NCI-H1930 (cell line): ENCODE measurements at regions not wholly inside any gene's neighbourhood (a gene's known extent, or its start where the extent isn't known, plus 50 kb on each side); places are given as distances from the start of the nearest gene placed in this dataset.
"Not testable (repeated sequence)": the region's sequence is repeated elsewhere in the genome, so short reads cannot be mapped to it uniquely, and the experiment has no call there.

Experiments used
- DNase-seq, 2 experiments: peaks; one replicate each; lab custom pipeline; 2025; lab: John Stamatoyannopoulos, UW

DNA sequence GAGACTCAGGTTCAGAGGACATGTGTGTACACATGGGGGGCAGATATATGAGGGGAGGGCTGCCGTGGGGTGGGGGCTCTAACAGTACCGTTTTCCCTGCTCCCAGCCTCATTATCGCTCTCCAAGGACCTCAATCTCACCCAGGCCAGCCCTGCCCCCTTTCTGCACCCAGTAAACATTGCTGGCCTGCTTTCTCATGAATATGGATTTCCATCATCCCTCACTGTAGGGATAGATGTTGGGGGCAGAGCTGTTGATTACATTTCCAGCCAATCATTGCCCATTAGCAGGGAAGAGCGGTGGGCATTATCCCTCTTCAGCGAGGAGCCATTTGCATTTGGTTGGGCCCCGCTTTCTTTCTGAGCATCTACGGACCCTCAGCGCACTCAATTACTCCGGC is 273.8 kb downstream of the RPS6KC1 start:
- no peak for DNase-seq

DNA sequence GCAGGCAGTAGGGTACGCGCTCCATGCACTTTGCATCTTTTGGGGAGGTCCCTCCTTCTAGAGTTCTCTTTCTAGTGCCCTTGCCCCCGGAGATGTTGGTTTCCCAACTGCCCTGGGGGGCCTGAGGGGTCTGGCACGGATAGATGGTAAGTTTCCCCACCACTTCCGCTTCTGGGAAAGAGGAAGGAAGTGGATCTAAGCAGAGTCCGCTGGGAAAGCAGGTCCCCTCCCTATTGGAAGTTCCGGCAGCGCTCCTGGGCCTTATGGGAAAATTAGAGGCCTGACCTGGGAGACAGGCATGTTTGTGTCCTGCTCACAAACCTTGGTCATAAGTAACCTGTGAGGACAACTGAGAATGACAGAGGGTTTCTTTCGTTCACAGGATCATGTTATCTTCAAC is 274.4 kb downstream of the RPS6KC1 start:
- DNase-seq: no peak

DNA sequence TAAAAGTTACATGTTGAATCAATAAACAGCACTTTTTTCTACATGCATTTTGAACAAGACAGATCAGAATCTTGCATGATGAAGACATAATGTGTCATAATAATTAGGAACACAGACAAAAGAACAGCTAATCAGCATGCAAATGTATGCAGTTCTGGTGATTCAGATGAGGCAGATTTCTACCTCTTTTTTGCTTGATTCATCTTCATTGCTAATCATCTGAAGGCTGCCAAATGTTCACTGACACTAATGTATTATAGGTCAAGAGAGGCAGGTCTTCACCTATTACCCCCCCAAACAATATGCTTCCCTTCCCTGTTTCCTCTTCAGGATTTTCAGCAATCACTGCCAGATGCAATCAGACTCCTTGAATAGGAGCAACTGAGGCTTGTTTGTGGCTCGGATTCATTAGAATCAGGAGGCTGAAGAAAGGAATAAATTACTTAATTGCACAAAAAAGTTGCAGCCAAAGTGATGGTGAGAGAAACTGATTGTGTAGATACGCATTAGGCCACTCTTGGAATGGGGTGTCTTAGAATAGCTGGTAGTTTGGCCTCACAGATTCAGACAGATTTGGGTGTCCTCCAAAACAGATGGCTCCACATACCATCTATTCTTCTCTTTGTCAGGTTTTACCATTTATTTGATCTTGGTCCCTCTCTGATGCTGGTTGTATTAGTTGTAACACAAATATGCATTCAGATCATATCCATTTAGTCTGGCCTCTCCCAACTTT is 275.4 kb downstream of the RPS6KC1 start:
- DNase-seq: no peak

- no peak for DNase-seq
These were observed 276.1 kb downstream of the RPS6KC1 start for GRCh38 chr1:213327017-213327667.

- no peak for DNase-seq
These were observed 278.5 kb downstream of the RPS6KC1 start for GRCh38 chr1:213329406-213330008.

DNA sequence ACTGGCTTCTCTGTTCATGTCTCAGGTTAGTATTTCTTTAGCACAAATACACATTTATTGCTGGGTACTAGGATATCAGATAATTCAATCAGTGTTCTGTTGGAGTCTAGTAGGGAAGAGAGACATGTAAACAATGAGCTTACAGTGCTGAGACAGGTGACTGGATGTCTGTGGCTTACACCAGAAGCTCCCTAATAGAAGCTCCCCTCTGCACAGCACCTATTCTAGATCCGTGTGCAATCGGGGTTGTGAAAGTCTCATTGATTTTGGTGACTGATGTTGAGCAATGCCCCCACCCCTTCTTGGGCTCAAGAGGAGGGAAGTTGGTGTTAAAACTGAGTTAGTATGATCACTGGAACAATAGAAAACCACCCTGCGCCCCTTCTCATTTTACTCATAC is 279.2 kb downstream of the RPS6KC1 start:
- no peak for DNase-seq

DNA sequence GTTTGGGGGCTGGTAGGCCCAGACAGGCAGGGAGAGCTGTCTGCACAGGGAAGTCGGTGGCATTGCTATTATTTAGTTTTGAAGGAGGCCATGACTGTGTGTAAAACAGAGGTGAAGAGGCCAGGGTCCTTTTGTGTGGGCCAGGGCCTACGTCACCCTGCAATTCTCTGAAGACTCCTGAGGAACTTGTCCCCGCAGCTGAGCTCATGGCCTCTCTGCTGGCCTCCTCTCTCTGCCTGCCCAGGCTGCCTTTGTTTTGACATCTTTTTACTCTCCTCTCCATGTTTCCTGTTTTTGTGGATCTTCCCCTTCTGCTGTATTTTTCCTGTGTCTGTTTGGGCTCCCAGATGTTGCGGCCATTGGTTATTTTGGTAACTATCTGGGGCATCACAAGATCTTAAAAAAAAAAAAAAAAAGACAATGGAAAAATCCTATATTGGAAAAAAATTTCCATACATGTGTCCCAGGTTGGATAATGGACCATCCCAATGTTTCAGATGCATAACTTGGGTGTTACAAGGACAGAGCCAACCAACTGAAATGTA is 280.7 kb downstream of the RPS6KC1 start:
- DNase-seq: no peak

DNA sequence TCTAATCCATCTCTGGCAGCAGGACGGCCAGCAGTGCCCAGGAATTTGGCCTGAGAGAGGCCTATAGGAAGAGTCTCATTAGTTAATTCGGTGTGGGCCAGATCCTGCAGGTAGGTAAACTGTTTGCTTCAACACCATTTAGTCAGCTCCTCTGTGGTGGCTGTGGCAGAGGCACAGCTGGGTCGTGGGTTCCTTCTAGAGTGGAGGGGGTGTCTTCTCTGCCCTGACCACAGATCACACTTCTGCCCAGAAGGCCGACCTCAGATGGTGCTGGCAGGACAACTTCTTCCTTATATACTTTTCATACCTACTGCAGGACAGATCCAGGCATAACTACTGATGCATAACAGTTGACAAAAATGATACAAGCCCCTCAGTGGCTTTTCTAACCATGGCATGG is 281.4 kb downstream of the RPS6KC1 start:
- DNase-seq: no peak

DNA sequence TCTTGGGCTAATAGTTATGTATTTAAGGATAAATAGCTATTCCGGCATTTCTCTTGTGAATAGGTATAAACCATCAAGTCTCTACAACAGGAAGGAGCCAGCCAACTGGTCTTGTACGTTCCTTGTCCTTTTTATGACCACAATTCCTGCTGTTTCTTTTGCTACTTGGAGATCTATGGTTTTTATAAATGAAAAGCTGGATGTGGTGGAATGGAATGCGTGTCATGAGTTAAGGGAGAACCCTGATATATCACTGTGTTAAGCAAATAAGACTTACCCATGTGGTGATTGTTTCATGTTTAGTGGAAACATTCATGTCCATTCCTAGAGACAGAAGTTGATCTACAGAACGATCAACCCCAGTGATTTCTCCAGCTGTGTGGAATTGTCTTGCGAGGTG is 282.1 kb downstream of the RPS6KC1 start:
- DNase-seq: no peak

DNA sequence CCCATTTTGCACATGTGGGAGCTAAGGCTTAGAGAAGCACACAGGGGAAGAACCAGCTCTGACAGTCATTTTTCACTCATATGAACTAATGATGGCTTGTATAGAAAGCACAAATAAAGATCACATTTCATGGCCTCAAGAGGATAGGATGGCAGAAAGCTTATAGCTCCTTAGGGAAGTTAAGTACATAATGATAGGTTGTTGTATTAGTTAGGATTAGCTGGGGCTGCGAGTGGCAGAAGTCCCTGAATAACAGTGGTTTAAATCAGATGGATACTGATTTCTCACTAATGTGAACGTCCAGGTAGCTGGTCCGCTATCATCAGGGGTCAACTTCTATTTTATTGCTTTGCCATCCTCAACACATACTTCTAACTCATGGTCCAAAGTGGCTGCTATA is 284.0 kb downstream of the RPS6KC1 start:
- DNase-seq: no peak

- DNase-seq: no peak
These were observed 286.1 kb downstream of the RPS6KC1 start for GRCh38 chr1:213337025-213337678.

DNA sequence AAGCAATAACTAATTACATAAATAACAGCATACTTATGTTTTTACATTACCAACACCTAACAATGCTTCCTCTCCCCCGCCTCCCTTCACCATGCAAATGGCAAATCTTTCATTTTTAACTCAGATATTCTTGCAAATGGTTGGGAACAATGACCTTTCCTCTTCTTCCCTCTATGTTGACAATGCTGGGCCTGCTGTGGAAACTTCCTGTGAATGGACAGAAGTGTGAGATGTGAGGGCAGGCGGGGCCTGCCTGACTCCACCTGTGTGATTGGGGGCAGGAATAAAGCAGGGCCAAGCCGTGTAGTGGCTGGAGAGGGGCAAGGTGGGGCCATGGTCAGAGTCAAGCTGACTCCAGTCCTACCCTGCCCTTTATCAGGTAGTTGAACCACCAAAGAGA is 289.6 kb downstream of the RPS6KC1 start:
- no peak for DNase-seq

DNA sequence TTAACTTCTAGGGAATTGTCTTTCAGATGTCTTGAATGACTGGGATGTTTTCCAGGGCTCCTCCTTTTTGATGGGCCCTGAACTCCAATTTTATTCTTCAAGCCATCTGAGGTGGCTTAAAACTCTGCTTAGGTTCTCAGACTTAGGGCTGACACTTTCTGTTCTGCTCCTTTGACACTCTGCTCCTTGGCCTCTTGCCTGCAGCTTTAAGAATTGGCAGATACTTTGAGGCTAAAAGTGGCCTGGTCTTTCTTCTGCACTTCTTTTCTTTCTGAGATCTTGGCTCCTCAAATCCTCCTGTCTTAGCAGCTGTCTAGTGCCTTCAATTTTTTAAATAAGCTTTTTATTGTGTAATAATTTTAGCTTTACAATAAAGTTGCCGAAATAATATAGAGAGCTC is 294.6 kb downstream of the RPS6KC1 start:
- DNase-seq: no peak

GRCh38 chr1:213357403-213357802 is 306.4 kb downstream of the RPS6KC1 start:
- no peak for DNase-seq

GRCh38 chr1:213358368-213358767 is 307.3 kb downstream of the RPS6KC1 start:
- DNase-seq: not testable (repeated sequence)

DNA sequence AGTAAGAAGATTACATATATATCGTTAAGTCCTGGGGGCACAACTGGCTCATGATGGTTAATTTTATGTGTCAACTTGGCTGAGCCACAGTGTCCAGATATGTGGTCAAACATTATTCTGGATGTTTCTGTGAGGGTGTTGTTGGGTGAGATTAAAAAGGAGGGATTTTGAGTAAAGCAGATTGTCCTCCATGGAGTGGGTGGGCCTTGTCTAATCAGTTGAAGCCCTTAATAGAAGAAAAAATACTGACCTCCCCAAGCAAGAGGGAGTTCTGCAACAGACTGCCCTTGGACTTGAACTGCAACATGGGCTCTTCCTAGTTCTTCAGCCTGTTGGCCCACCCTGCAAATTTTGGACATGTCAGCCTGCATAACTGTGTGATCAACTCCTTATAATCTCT is 311.6 kb downstream of the RPS6KC1 start:
- DNase-seq: no peak

DNA sequence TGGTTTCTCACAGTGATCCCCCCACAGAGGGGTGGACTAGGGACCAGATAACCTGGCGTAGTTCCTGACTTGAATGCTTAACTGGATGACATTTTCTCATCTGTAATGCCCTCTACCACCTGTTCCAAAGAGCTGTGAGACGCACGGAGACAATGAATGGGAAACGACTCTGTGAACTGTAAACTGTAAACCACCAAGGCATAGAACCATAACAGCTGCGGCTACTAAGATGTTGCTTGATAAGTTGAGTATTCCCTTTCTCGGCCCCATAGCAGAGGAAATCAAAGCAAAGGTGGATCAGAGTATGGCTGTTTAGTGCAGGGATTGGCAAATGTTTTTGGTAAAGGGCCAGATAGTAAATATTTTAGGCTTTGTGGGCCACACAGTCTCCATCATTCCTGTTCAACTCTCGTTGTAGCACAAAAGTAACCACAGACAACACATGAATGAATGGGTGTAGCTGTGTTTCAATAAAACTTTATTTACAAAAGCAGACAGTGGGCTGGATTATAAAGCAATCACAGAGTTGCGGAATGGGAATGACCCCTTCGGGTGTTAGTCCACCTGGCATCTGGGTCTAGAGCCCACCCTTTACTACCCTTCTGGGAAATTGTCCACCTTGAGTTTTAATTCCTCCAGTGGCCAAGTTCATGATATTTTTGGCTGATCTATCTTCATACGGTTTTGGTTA is 315.2 kb downstream of the RPS6KC1 start:
- DNase-seq: no peak

DNA sequence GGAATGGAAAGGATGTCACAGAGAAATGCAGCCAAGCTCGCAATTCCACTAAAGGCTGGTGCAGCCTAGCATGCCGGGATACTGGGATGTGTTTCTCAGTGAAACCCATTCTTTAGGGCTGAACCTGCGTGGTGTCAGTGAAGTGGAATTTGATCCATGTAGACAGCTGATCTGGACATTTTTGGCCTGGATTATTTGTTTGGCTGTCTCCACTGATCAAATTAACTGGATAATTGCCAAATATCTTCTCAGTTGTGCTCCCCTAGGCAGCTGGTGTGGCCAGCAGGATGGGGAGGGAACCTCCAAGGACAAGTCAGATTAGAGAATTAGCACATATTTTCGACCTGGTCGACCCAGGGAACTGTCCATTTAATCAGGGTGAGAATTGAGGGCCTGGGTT is 318.4 kb downstream of the RPS6KC1 start:
- no peak for DNase-seq

GRCh38 chr1:213370523-213370922 is 319.5 kb downstream of the RPS6KC1 start:
- no peak for DNase-seq

- DNase-seq: no peak
These were observed 320.4 kb downstream of the RPS6KC1 start for GRCh38 chr1:213371525-213371846.

DNA sequence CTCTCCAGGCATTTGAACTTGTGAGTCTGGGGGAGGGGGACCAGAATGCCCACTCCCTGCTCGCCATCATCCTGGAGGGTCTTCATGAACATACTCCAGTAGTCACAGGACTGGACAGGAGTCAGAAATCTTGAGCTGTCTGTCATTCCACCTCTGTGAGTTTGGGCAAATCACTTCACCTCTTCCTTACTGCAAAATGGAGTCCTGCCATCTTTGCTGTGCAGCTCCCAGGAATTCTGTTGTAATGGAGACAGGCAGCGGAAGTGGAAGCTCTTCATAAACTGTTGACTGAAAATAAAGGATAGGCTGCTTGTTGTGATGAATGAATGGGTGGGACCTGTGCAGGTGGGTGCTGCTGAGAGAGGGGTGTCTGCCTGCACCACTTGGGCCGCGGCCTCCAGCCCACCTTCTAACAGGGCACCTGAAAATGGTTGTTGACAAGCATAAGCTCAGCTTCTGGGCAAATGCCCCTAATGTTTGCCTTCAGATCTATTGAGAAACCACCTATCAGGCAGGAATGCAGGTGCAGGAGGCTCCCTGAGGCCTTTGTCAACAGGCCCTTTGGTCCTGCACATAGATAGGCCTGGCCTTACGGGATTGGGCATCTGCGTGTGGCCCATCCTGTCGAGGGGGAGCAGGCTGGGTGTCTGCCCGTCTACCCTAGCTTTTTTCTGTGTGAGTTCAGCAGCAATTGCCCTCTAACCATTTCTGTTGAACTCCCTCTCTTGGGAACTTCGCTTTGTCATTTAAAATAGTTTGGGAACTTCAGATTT is 321.0 kb downstream of the RPS6KC1 start:
- DNase-seq: no peak
